GM12873 (cell line): ENCODE measurements at regions not wholly inside any gene's neighbourhood (a gene's known extent, or its start where the extent isn't known, plus 50 kb on each side); places are given as distances from the start of the nearest gene placed in this dataset.

ENCODE experiments used
- TF ChIP-seq, protein P1 (sequence below): IDR thresholded peaks from 2 replicates; pipeline ENCODE4 v1.5.1; 2012; ENCODE audit warnings: low read depth, mild to moderate bottlenecking, moderate library complexity, low read length, control low read depth; ENCODE audit not compliant: insufficient read depth; ENCODE audit errors: missing control alignments

DNA sequence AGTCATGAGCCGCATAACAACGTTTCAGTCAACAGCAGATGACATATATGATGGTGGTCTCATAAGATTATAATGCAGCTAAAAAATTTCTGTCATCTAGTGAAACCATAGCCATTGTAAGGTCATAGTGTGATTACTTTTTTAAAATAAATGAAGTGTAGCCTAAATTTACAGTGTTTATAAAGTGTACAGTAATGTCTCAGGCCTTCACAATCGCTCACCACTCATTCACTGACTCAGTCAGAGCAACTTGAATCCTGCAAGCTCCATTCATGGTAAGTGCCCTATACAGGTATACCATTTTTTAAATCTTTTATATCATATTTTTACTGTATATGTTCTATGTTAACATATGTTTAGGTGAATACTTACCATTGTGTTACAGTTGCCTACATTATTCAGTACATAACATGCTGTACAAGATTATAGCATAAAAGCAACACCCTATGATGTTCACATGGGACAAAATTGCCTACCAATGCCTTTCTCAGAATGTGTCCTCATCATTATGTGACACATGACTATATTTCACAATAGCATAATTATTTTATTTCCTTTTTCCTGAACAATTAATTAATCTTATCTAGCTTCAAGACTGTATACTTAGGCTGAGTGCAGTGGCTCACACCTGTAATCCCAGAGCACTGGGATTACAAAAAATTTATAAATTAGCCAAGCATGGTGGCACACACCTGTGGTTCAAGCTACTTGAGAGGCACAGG, 1115.9 kb upstream of the ZEB2 start:
- TF ChIP-seq, protein P1, sequence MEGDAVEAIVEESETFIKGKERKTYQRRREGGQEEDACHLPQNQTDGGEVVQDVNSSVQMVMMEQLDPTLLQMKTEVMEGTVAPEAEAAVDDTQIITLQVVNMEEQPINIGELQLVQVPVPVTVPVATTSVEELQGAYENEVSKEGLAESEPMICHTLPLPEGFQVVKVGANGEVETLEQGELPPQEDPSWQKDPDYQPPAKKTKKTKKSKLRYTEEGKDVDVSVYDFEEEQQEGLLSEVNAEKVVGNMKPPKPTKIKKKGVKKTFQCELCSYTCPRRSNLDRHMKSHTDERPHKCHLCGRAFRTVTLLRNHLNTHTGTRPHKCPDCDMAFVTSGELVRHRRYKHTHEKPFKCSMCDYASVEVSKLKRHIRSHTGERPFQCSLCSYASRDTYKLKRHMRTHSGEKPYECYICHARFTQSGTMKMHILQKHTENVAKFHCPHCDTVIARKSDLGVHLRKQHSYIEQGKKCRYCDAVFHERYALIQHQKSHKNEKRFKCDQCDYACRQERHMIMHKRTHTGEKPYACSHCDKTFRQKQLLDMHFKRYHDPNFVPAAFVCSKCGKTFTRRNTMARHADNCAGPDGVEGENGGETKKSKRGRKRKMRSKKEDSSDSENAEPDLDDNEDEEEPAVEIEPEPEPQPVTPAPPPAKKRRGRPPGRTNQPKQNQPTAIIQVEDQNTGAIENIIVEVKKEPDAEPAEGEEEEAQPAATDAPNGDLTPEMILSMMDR, result no peak

DNA sequence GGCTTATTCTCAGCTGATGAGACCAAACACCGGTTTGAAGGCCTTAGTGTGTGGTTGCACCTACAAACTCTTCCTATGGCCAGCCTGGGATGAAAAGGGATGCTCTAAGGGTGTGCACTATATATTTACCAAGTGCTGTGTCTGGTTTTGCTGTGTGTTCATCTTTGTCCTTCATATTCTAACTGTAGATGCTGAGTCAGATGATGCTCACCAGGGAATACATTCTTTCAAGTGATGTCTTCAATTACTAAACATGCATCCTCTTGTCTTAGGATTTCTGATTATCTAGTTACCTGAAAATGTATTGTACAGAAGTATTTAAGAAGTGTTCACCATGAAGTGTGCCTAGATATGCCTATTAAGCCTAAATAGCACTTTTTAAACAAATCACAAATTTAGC, 1111.6 kb upstream of the ZEB2 start:
- TF ChIP-seq, protein P1, result no peak

DNA sequence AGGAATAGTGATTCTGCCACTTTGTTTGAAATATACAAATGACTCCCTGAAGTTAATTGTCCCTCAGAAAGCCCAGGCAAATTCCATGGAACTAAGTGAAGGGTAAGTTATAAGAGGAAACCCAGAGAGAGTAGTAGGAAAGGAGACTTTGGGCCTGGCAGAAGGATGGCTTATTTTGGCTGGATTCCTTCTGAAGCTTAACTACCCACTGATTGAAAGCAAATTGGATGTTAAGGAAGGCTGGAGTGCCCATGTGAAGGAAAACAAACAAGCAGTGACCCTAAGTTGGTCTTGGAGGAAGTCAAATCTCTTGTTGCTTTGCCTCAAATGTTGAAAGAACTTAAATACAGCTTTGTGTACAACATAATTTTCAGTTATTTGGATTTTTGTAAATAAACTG, 1106.4 kb upstream of the ZEB2 start:
- TF ChIP-seq, protein P1, result no peak

DNA sequence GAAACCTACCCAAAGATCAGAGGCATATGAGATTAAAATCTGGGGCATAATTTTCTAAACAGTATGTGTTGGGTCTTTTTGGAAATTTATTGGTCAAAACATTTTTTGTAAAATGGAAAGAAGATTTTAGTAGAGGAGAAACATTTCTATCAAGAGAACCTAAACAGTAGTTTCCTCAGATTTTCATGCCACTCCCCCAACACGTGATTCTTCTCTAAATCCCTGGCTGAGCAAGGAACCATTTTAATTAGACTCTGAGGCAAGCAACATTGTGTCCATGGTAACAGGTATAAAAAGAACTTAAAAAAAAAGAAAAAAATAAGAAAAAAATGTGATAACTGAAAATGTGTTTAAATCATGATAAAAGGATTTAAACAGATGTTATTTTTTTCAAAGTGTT, 1105.2 kb upstream of the ZEB2 start:
- TF ChIP-seq, protein P1, result no peak

DNA sequence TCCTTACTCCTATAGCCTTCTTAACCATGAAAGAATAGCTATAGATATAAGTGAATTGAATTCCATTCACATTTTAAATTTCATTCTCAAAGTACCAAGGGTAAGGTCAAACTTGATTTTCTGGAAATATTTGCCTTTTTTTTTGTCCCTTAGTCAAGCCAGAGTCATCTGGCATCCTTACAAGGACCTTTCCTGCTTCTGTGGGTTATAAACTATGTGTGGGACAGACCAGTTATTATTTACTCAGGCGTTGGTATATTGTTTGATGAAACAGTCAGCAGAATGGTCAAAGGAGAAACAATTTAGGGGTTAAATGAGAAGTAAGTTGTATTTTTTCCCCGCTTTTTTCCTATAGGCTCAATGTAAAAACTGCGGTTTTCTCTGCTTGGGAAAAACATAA, 1103.2 kb upstream of the ZEB2 start:
- TF ChIP-seq, protein P1, result no peak

DNA sequence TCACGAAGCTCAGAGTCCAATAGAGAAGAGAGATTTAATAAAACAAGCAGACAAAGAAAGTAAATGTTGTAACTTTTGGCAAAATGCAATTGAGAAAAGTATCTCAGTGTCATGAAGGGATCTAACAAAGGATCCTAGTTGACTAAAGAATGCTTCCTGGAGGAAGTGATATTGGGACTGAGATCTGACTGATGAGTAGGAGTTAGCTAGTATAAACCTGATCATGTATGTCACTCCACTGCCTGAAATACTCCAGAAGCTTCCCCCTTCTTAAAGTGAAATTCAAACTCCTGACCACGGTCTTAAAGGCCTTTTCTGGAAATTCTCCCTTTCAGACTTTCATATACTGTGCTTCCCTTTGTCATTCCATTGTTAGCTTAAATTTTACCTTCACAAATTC, 1102.4 kb upstream of the ZEB2 start:
- TF ChIP-seq, protein P1, result no peak

DNA sequence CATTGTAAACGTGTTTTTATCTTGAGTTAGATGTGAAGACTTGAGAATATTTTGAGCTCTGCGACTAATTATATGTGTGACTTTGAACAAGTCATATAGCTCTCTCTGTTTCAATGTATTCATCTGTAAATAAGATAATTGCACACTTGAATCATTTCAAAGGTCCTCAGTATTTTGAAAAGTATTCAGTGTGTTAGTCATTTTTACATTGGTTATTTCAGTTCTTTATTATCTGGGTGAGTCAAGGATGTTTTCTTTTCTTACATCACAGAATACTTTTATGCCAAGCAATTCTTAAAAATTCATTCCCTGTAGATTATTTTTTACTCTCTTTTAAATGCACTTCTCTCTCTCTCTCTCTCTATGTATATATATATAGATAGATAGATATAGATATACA, 1098.0 kb upstream of the ZEB2 start:
- TF ChIP-seq, protein P1, result no peak

DNA sequence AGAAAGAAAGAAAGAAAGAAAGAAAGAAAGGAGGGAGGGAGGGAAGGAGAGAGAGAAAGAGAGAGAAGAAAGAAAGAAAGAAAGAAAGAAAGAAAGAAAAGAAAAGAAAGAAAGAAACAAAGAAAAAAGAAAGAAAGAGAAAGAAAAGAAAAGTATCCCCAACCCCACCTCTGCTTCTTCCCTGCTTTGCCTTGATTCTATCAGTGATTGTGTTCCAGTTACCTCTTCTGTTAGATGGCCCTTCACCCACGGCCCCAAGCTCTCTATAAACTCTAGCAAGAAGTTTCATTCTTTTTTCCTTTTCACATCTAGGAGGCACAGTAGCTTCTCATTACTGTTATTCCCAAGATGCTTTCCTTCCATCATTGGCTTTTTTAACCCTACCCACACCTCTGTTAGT, 1097.5 kb upstream of the ZEB2 start:
- TF ChIP-seq, protein P1, result no peak
